ENCODE measurements at regions not wholly inside any gene's neighbourhood (a gene's known extent, or its start where the extent isn't known, plus 50 kb on each side); places are given as distances from the start of the nearest gene placed in this dataset.

GRCh38 chr2:48254839-48255238 lies 59.6 kb upstream of the FOXN2 start:
- no peak for DNase-seq (ENCODE audit: low read depth in 2 of 2)

GRCh38 chr2:48257456-48257855 lies 57.0 kb upstream of the FOXN2 start:
- no peak for DNase-seq (ENCODE audit: low read depth in 2 of 2)

GRCh38 chr2:48258481-48259149 lies 55.9 kb upstream of the FOXN2 start:
- no peak for DNase-seq (ENCODE audit: low read depth in 2 of 2)

- no peak for DNase-seq (ENCODE audit: low read depth in 2 of 2)
These were observed 54.7 kb upstream of the FOXN2 start for GRCh38 chr2:48259811-48260210.

GRCh38 chr2:48264627-48265026 lies 49.9 kb upstream of the FOXN2 start:
- no peak for DNase-seq (ENCODE audit: low read depth in 2 of 2)
